Astrocyte (in vitro differentiated cells and primary cell): ENCODE measurements at regions not wholly inside any gene's neighbourhood (a gene's known extent, or its start where the extent isn't known, plus 50 kb on each side); places are given as distances from the start of the nearest gene placed in this dataset.

Experiments
- DNase-seq: peaks from one replicate; pipeline ENCODE4 v3.0.0-alpha.2; 2010; ENCODE audit warnings: low read depth
- FAIRE-seq: peaks from 2 replicates; lab custom pipeline; 2011; peaks lifted over from hg19 to GRCh38; lab: Jason Lieb, UNC
- H2AFZ ChIP-seq: 2 replicates; pipeline ENCODE4 v1.6.0; 2012; ENCODE audit warnings: low read depth, low read length, inconsistent platforms
- H3K27ac ChIP-seq: 2 replicates; pipeline ENCODE4 v1.5.1; 2011; ENCODE audit warnings: low read depth, low read length, inconsistent platforms
- H3K27me3 ChIP-seq: 2 replicates; pipeline ENCODE4 v1.6.0; 2011; ENCODE audit warnings: low read length, inconsistent platforms; ENCODE audit not compliant: insufficient read depth
- H3K36me3 ChIP-seq: 2 replicates; pipeline ENCODE4 v1.5.1; 2011; ENCODE audit warnings: low read length, inconsistent platforms; ENCODE audit not compliant: insufficient read depth
- H3K4me1 ChIP-seq: 2 replicates; pipeline ENCODE4 v1.5.1; 2011; ENCODE audit warnings: low read length, inconsistent platforms; ENCODE audit not compliant: insufficient read depth
- H3K4me2 ChIP-seq: 2 replicates; pipeline ENCODE4 v1.6.0; 2012; ENCODE audit warnings: low read length, inconsistent platforms
- H3K4me3 ChIP-seq: 2 replicates; pipeline ENCODE4 v1.5.1; 2011; ENCODE audit warnings: low read depth, mild to moderate bottlenecking, low read length, inconsistent platforms; ENCODE audit not compliant: insufficient read depth
- H3K79me2 ChIP-seq: 2 replicates; pipeline ENCODE4 v1.6.0; 2012; ENCODE audit warnings: mild to moderate bottlenecking, low read length, inconsistent platforms; ENCODE audit not compliant: insufficient read depth
- H3K9ac ChIP-seq: 2 replicates; pipeline ENCODE4 v1.6.0; 2012; ENCODE audit warnings: mild to moderate bottlenecking, low read length, inconsistent platforms
- H3K9me3 ChIP-seq: 2 replicates; pipeline ENCODE4 v1.5.1; 2012; ENCODE audit warnings: low read depth, mild to moderate bottlenecking, low read length, inconsistent platforms; ENCODE audit not compliant: insufficient read depth
- H4K20me1 ChIP-seq: 2 replicates; pipeline ENCODE4 v1.6.0; 2012; ENCODE audit warnings: low read length, inconsistent platforms; ENCODE audit not compliant: insufficient read depth
- H3K27ac Mint-ChIP-seq: one replicate; pipeline ENCODE4 v1.8.0; 2021; ENCODE audit warnings: mild to moderate bottlenecking, mixed read lengths; ENCODE audit not compliant: unreplicated experiment
- H3K27me3 Mint-ChIP-seq: one replicate; pipeline ENCODE4 v1.8.0; 2021; ENCODE audit warnings: low read depth, mixed read lengths; ENCODE audit not compliant: unreplicated experiment
- H3K36me3 Mint-ChIP-seq: one replicate; pipeline ENCODE4 v1.8.0; 2021; ENCODE audit warnings: low read depth, mixed read lengths; ENCODE audit not compliant: unreplicated experiment
- H3K4me1 Mint-ChIP-seq: one replicate; pipeline ENCODE4 v1.8.0; 2021; ENCODE audit warnings: low read depth, mixed read lengths; ENCODE audit not compliant: unreplicated experiment
- H3K4me3 Mint-ChIP-seq: one replicate; pipeline ENCODE4 v1.8.0; 2021; ENCODE audit warnings: mild to moderate bottlenecking, moderate library complexity, mixed read lengths; ENCODE audit not compliant: unreplicated experiment
- H3K9me3 Mint-ChIP-seq: one replicate; pipeline ENCODE4 v1.8.0; 2021; ENCODE audit warnings: mild to moderate bottlenecking, mixed read lengths; ENCODE audit not compliant: unreplicated experiment
- CTCF ChIP-seq: IDR thresholded peaks from 2 replicates; pipeline ENCODE4 v1.5.1; 2011; ENCODE audit warnings: low read depth, mild to moderate bottlenecking, inconsistent platforms, low read length, moderate library complexity; ENCODE audit not compliant: insufficient read depth
- EZH2 ChIP-seq: IDR thresholded peaks from 2 replicates; pipeline ENCODE4 v1.6.1; 2012; ENCODE audit warnings: mild to moderate bottlenecking, low read length, inconsistent platforms; ENCODE audit not compliant: insufficient read depth

- Histone ChIP-seq H3K9ac (no peak overlapping the region), H3K27ac (no peak overlapping the region), H3K4me2 (no peak overlapping the region), H3K79me2 (no peaks in the 10 kb centered on the region), H3K27me3 (peaks cover 14% of the 10 kb centered on the region), H2AFZ (no peak overlapping the region), H4K20me1 (no peaks in the 10 kb centered on the region), H3K4me3 (no peak overlapping the region), H3K9me3 (no peaks in the 10 kb centered on the region), H3K36me3 (no peaks in the 10 kb centered on the region), H3K4me1 (no peaks in the 10 kb centered on the region)
- FAIRE-seq: no peak
- no peaks in the 10 kb centered on the region for H3K4me1 Mint-ChIP-seq
- H3K9me3 Mint-ChIP-seq: peaks cover 6% of the 10 kb centered on the region
- H3K27me3 Mint-ChIP-seq: peaks cover 6% of the 10 kb centered on the region
- no peaks in the 10 kb centered on the region for H3K36me3 Mint-ChIP-seq
- TF ChIP-seq CTCF (no peak), EZH2 (no peak)
- DNase-seq: no peak
- H3K4me3 Mint-ChIP-seq: no peak overlapping the region
- no peak overlapping the region for H3K27ac Mint-ChIP-seq
These were observed 116.0 kb upstream of the HABP2 start for GRCh38 chr10:113436851-113437250.

GRCh38 chr10:113438652-113439051 is 114.2 kb upstream of the HABP2 start:
- no peaks in the 10 kb centered on the region for H4K20me1 ChIP-seq
- H3K4me3 ChIP-seq: no peak overlapping the region
- no peak overlapping the region for H3K27ac Mint-ChIP-seq
- H2AFZ ChIP-seq: no peak overlapping the region
- no peaks in the 10 kb centered on the region for H3K79me2 ChIP-seq
- no peak overlapping the region for H3K4me3 Mint-ChIP-seq
- H3K9me3 Mint-ChIP-seq: peaks cover 6% of the 10 kb centered on the region
- H3K27me3 Mint-ChIP-seq: peaks cover 7% of the 10 kb centered on the region
- H3K4me2 ChIP-seq: no peak overlapping the region
- H3K27ac ChIP-seq: no peak overlapping the region
- peak; percentile 8 for DNase-seq
- H3K4me1 Mint-ChIP-seq: no peaks in the 10 kb centered on the region
- no peaks in the 10 kb centered on the region for H3K36me3 ChIP-seq
- H3K9me3 ChIP-seq: no peaks in the 10 kb centered on the region
- H3K9ac ChIP-seq: no peak overlapping the region
- no peak for TF ChIP-seq CTCF
- TF ChIP-seq EZH2: no peak
- H3K27me3 ChIP-seq: peaks cover 8% of the 10 kb centered on the region
- no peaks in the 10 kb centered on the region for H3K4me1 ChIP-seq
- FAIRE-seq: no peak
- no peaks in the 10 kb centered on the region for H3K36me3 Mint-ChIP-seq

- FAIRE-seq: no peak
- H3K36me3 Mint-ChIP-seq: no peaks in the 10 kb centered on the region
- Histone ChIP-seq H3K4me3 (no peak overlapping the region), H3K4me1 (no peaks in the 10 kb centered on the region), H3K4me2 (no peak overlapping the region), H4K20me1 (no peaks in the 10 kb centered on the region), H3K79me2 (no peaks in the 10 kb centered on the region), H3K9ac (no peak overlapping the region), H3K36me3 (no peaks in the 10 kb centered on the region), H3K9me3 (no peaks in the 10 kb centered on the region), H3K27me3 (peaks cover 17% of the 10 kb centered on the region), H3K27ac (no peak overlapping the region), H2AFZ (no peak overlapping the region)
- no peak for DNase-seq
- H3K9me3 Mint-ChIP-seq: peaks cover 2% of the 10 kb centered on the region
- H3K27ac Mint-ChIP-seq: no peak overlapping the region
- H3K27me3 Mint-ChIP-seq: peaks cover 19% of the 10 kb centered on the region
- H3K4me1 Mint-ChIP-seq: no peaks in the 10 kb centered on the region
- H3K4me3 Mint-ChIP-seq: no peak overlapping the region
- TF ChIP-seq EZH2: no peak
- no peak for TF ChIP-seq CTCF
These were observed 111.6 kb upstream of the HABP2 start for GRCh38 chr10:113441220-113441619.
